Panc1 (cell line): ENCODE measurements at regions not wholly inside any gene's neighbourhood (a gene's known extent, or its start where the extent isn't known, plus 50 kb on each side); places are given as distances from the start of the nearest gene placed in this dataset.

Experiments
- POLR2AphosphoS5 ChIP-seq: IDR thresholded peaks from 2 replicates; pipeline ENCODE4 v1.6.1; 2012; ENCODE audit warnings: mild to moderate bottlenecking, low read depth, low read length, moderate library complexity
- SIN3A ChIP-seq: IDR thresholded peaks from 2 replicates; pipeline ENCODE4 v1.6.1; 2012; ENCODE audit warnings: low read depth, mild to moderate bottlenecking, low read length, moderate library complexity, borderline replicate concordance; ENCODE audit not compliant: insufficient read depth
- TCF7L2 ChIP-seq: IDR thresholded peaks from 2 replicates; pipeline ENCODE4 v1.6.1; 2011; ENCODE audit warnings: mild to moderate bottlenecking, low read depth, low read length, inconsistent platforms
- TF ChIP-seq, protein P1 (sequence below): fragments of 450-650 bp; IDR thresholded peaks from 2 replicates; pipeline ENCODE4 v1.5.1; 2017; ENCODE audit warnings: mild to moderate bottlenecking

DNA sequence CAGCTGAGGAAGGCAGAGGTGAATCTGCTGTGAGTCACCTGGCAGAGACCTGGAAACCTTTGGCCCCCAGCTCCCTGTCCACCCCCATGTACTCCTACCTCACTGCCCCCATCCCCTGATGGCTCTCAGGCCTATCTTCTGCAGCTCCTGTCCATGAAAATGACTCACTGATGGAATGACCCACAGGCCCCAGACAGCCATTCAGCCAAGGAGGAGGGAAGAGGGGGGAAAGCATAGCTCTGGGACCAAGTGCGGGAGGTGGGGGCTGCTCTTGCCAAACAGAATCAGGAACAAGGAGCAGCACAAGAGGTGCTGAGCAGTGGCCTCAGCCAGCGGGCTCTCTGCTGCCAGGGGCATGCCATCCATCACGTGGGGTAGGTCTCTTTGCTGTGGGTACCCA lies 111.4 kb upstream of the C1QTNF9B start:
- TF ChIP-seq, protein P1, sequence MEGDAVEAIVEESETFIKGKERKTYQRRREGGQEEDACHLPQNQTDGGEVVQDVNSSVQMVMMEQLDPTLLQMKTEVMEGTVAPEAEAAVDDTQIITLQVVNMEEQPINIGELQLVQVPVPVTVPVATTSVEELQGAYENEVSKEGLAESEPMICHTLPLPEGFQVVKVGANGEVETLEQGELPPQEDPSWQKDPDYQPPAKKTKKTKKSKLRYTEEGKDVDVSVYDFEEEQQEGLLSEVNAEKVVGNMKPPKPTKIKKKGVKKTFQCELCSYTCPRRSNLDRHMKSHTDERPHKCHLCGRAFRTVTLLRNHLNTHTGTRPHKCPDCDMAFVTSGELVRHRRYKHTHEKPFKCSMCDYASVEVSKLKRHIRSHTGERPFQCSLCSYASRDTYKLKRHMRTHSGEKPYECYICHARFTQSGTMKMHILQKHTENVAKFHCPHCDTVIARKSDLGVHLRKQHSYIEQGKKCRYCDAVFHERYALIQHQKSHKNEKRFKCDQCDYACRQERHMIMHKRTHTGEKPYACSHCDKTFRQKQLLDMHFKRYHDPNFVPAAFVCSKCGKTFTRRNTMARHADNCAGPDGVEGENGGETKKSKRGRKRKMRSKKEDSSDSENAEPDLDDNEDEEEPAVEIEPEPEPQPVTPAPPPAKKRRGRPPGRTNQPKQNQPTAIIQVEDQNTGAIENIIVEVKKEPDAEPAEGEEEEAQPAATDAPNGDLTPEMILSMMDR, result no peak
- TF ChIP-seq POLR2AphosphoS5, result no peak
- TF ChIP-seq TCF7L2, result no peak
- no peak for TF ChIP-seq SIN3A
